DMS153 (cell line): ENCODE measurements at regions not wholly inside any gene's neighbourhood (a gene's known extent, or its start where the extent isn't known, plus 50 kb on each side); places are given as distances from the start of the nearest gene placed in this dataset.

Experiments used
- DNase-seq: peaks from one replicate; lab custom pipeline; 2025; lab: John Stamatoyannopoulos, UW

GRCh38 chr12:25714198-25714984 lies 161.3 kb upstream of the LMNTD1 start:
- DNase-seq = no peak

- DNase-seq = no peak
Measured at GRCh38 chr12:25715102-25715501, 162.0 kb upstream of the LMNTD1 start.

GRCh38 chr12:25716842-25717241 lies 163.8 kb upstream of the LMNTD1 start:
- no peak for DNase-seq

GRCh38 chr12:25717552-25717951 lies 164.5 kb upstream of the LMNTD1 start:
- DNase-seq = no peak

- no peak for DNase-seq
Measured at GRCh38 chr12:25718081-25718731, 165.1 kb upstream of the LMNTD1 start.

- no peak for DNase-seq
Measured at GRCh38 chr12:25719505-25719904, 166.4 kb upstream of the LMNTD1 start.

GRCh38 chr12:25723336-25723735 lies 170.3 kb upstream of the LMNTD1 start:
- DNase-seq = no peak

GRCh38 chr12:25723921-25724491 lies 170.9 kb upstream of the LMNTD1 start:
- DNase-seq = no peak

GRCh38 chr12:25725470-25725869 lies 172.4 kb upstream of the LMNTD1 start:
- DNase-seq = no peak

GRCh38 chr12:25725931-25726330 lies 172.8 kb upstream of the LMNTD1 start:
- DNase-seq = no peak

- DNase-seq = no peak
Measured at GRCh38 chr12:25728056-25728595, 175.0 kb upstream of the LMNTD1 start.

- DNase-seq = no peak
Measured at GRCh38 chr12:25730489-25731349, 177.6 kb upstream of the LMNTD1 start.

- DNase-seq = no peak
Measured at GRCh38 chr12:25733541-25733940, 180.5 kb upstream of the LMNTD1 start.

GRCh38 chr12:25734529-25735180 lies 181.6 kb upstream of the LMNTD1 start:
- no peak for DNase-seq

GRCh38 chr12:25740617-25741016 lies 187.5 kb upstream of the LMNTD1 start:
- no peak for DNase-seq

GRCh38 chr12:25741917-25742316 lies 188.8 kb upstream of the LMNTD1 start:
- DNase-seq = no peak

GRCh38 chr12:25743679-25744215 lies 190.7 kb upstream of the LMNTD1 start:
- no peak for DNase-seq

- no peak for DNase-seq
Measured at GRCh38 chr12:25744313-25744712, 191.2 kb upstream of the LMNTD1 start.

GRCh38 chr12:25745281-25745680 lies 192.2 kb upstream of the LMNTD1 start:
- DNase-seq = no peak

- no peak for DNase-seq
Measured at GRCh38 chr12:25746131-25746530, 193.0 kb upstream of the LMNTD1 start.

GRCh38 chr12:25752710-25753309 lies 199.7 kb upstream of the LMNTD1 start:
- no peak for DNase-seq
